Coronary artery (tissue), 2 donors: ENCODE measurements at regions not wholly inside any gene's neighbourhood (a gene's known extent, or its start where the extent isn't known, plus 50 kb on each side); places are given as distances from the start of the nearest gene placed in this dataset.

Experiments
- DNase-seq: peaks from one replicate; pipeline ENCODE4 v3.0.0-alpha.2; 2017; ENCODE audit warnings: low spot score
- H3K27ac ChIP-seq, 2 donors: fragments of 200-600 bp; sonication (generic); one replicate each; pipeline ENCODE4 v1.5.1; 2016 to 2019
- H3K4me3 ChIP-seq: fragments of 200-600 bp; sonication (generic); 2 replicates; pipeline ENCODE4 v1.5.1; 2016; ENCODE audit warnings: mild to moderate bottlenecking, moderate library complexity
- TF ChIP-seq, protein P1 (sequence below): fragments of 200-600 bp; sonication (generic); IDR thresholded peaks from one replicate; pipeline ENCODE4 v1.5.1; 2019; ENCODE audit warnings: antibody characterized with exemption

- no peak for DNase-seq
- H3K4me3 ChIP-seq: no peak overlapping the region
- H3K27ac ChIP-seq: no peak overlapping the region
Measured at GRCh38 chr20:50340541-50340940, 149.9 kb downstream of the CEBPB start.

GRCh38 chr20:50341050-50341449 is 150.4 kb downstream of the CEBPB start:
- TF ChIP-seq, protein P1, sequence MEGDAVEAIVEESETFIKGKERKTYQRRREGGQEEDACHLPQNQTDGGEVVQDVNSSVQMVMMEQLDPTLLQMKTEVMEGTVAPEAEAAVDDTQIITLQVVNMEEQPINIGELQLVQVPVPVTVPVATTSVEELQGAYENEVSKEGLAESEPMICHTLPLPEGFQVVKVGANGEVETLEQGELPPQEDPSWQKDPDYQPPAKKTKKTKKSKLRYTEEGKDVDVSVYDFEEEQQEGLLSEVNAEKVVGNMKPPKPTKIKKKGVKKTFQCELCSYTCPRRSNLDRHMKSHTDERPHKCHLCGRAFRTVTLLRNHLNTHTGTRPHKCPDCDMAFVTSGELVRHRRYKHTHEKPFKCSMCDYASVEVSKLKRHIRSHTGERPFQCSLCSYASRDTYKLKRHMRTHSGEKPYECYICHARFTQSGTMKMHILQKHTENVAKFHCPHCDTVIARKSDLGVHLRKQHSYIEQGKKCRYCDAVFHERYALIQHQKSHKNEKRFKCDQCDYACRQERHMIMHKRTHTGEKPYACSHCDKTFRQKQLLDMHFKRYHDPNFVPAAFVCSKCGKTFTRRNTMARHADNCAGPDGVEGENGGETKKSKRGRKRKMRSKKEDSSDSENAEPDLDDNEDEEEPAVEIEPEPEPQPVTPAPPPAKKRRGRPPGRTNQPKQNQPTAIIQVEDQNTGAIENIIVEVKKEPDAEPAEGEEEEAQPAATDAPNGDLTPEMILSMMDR: no peak
- Histone ChIP-seq H3K27ac (no peak overlapping the region), H3K4me3 (no peak overlapping the region)
- DNase-seq: no peak

More at GRCh38 chr20:50340541-50340940, 149.9 kb downstream of the CEBPB start:
- TF ChIP-seq, protein P1: no peak

GRCh38 chr20:50341880-50342637 is 151.4 kb downstream of the CEBPB start:
- TF ChIP-seq, protein P1: no peak
- no peak overlapping the region for H3K27ac ChIP-seq
- DNase-seq: no peak
- H3K4me3 ChIP-seq: no peak overlapping the region

- no peak for DNase-seq
- Histone ChIP-seq H3K4me3 (no peak overlapping the region), H3K27ac (no peak overlapping the region)
- TF ChIP-seq, protein P1: no peak
Measured at GRCh38 chr20:50342638-50343102, 152.0 kb downstream of the CEBPB start.

- TF ChIP-seq, protein P1: no peak
- H3K4me3 ChIP-seq: no peak overlapping the region
- H3K27ac ChIP-seq: no peak overlapping the region
- no peak for DNase-seq
Measured at GRCh38 chr20:50343125-50343489, 152.5 kb downstream of the CEBPB start.

GRCh38 chr20:50343490-50344179 is 153.0 kb downstream of the CEBPB start:
- TF ChIP-seq, protein P1: no peak
- no peak overlapping the region for H3K27ac ChIP-seq
- peak; percentile 61 for DNase-seq
- no peak overlapping the region for H3K4me3 ChIP-seq
